HepG2 (cell line): ENCODE measurements at regions not wholly inside any gene's neighbourhood (a gene's known extent, or its start where the extent isn't known, plus 50 kb on each side); places are given as distances from the start of the nearest gene placed in this dataset.
A peak's percentile ranks its signal among the peaks of the same experiment; 100 is the strongest.

Experiments used
- POLR2A ChIP-seq, 2 experiments: IDR thresholded peaks; 2 replicates each; pipeline ENCODE4 v1.6.1; 2011; ENCODE audit warnings: low read depth in 2 of 2, low read length in 2 of 2, mild to moderate bottlenecking in 1 of 2, moderate library complexity in 1 of 2; ENCODE audit not compliant: insufficient read depth in 1 of 2
- SRSF1 ChIP-seq: fragments of 200-400 bp; formaldehyde crosslinking; optimal IDR thresholded peaks from 2 replicates; pipeline ENCODE3; 2017; ENCODE audit warnings: mild to moderate bottlenecking, low read depth, low read length, moderate library complexity
- ZNF431 ChIP-seq: sonication (generic); formaldehyde crosslinking; IDR thresholded peaks from 2 replicates; pipeline ENCODE4 v1.9.0; 2022; ENCODE audit warnings: missing genetic modification reagents, low read depth, mild to moderate bottlenecking, borderline replicate concordance
- ZNF639 ChIP-seq: conservative IDR thresholded peaks from 2 replicates; pipeline ENCODE4 v1.6.1; 2018; ENCODE audit warnings: missing genetic modification reagents
- TF ChIP-seq, protein P1 (sequence below): sonication (generic); formaldehyde crosslinking; IDR thresholded peaks from 2 replicates; pipeline ENCODE4 v1.9.0; 2022; ENCODE audit warnings: missing genetic modification reagents, mild to moderate bottlenecking, borderline replicate concordance
- TF ChIP-seq, protein P2 (sequence below), 2 experiments: IDR thresholded peaks; 2 replicates each; pipeline ENCODE4 v1.6.1; 2011 to 2012; ENCODE audit warnings: low read length in 2 of 2, borderline replicate concordance in 1 of 2, low read depth in 1 of 2, mild to moderate bottlenecking in 1 of 2, moderate library complexity in 1 of 2
- TF ChIP-seq, protein P3 (sequence below): sonication (generic); formaldehyde crosslinking; IDR thresholded peaks from 2 replicates; pipeline ENCODE4 v1.5.0; 2020; ENCODE audit warnings: mild to moderate bottlenecking, missing genetic modification reagents, moderate library complexity

DNA sequence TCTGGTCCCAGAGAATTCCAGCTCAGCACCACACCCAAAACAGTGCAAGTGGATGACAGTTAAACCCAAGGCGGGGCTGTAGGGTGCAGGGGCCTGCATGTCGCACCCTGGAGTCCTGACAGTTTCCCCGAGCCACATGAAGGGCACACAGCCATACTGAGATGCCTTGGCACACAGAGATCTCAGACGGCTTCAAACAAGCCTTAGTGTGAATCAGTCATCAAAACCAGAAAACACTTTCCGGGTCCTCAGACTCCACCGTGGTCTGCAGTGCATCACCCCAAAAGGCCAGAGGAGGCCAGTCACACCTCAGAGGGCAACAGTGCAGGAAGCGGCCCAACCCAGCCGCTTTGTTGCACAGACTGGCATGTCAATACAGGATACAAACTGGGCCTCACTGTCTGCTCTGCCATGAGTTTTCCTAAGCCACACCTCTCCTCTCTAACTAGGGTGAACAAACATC is 64.6 kb upstream of the ENPP6 start:
- TF ChIP-seq, protein P1, sequence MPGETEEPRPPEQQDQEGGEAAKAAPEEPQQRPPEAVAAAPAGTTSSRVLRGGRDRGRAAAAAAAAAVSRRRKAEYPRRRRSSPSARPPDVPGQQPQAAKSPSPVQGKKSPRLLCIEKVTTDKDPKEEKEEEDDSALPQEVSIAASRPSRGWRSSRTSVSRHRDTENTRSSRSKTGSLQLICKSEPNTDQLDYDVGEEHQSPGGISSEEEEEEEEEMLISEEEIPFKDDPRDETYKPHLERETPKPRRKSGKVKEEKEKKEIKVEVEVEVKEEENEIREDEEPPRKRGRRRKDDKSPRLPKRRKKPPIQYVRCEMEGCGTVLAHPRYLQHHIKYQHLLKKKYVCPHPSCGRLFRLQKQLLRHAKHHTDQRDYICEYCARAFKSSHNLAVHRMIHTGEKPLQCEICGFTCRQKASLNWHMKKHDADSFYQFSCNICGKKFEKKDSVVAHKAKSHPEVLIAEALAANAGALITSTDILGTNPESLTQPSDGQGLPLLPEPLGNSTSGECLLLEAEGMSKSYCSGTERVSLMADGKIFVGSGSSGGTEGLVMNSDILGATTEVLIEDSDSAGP (CRISPR knock-in tag), result no peak
- TF ChIP-seq ZNF639 (CRISPR knock-in tag) (no peak), ZNF431 (CRISPR knock-in tag) (no peak), SRSF1 (no peak), POLR2A (IDR thresholded peaks at IDR 0.05; ENCODE audit: insufficient read depth in 1 of 2, low read depth in 2 of 2, low read length in 2 of 2) (no peak)
- TF ChIP-seq, protein P2, sequence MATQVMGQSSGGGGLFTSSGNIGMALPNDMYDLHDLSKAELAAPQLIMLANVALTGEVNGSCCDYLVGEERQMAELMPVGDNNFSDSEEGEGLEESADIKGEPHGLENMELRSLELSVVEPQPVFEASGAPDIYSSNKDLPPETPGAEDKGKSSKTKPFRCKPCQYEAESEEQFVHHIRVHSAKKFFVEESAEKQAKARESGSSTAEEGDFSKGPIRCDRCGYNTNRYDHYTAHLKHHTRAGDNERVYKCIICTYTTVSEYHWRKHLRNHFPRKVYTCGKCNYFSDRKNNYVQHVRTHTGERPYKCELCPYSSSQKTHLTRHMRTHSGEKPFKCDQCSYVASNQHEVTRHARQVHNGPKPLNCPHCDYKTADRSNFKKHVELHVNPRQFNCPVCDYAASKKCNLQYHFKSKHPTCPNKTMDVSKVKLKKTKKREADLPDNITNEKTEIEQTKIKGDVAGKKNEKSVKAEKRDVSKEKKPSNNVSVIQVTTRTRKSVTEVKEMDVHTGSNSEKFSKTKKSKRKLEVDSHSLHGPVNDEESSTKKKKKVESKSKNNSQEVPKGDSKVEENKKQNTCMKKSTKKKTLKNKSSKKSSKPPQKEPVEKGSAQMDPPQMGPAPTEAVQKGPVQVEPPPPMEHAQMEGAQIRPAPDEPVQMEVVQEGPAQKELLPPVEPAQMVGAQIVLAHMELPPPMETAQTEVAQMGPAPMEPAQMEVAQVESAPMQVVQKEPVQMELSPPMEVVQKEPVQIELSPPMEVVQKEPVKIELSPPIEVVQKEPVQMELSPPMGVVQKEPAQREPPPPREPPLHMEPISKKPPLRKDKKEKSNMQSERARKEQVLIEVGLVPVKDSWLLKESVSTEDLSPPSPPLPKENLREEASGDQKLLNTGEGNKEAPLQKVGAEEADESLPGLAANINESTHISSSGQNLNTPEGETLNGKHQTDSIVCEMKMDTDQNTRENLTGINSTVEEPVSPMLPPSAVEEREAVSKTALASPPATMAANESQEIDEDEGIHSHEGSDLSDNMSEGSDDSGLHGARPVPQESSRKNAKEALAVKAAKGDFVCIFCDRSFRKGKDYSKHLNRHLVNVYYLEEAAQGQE (IDR thresholded peaks at IDR 0.05; ENCODE audit: borderline replicate concordance in 1 of 2, low read depth in 1 of 2, low read length in 2 of 2), result no peak
- TF ChIP-seq, protein P3, sequence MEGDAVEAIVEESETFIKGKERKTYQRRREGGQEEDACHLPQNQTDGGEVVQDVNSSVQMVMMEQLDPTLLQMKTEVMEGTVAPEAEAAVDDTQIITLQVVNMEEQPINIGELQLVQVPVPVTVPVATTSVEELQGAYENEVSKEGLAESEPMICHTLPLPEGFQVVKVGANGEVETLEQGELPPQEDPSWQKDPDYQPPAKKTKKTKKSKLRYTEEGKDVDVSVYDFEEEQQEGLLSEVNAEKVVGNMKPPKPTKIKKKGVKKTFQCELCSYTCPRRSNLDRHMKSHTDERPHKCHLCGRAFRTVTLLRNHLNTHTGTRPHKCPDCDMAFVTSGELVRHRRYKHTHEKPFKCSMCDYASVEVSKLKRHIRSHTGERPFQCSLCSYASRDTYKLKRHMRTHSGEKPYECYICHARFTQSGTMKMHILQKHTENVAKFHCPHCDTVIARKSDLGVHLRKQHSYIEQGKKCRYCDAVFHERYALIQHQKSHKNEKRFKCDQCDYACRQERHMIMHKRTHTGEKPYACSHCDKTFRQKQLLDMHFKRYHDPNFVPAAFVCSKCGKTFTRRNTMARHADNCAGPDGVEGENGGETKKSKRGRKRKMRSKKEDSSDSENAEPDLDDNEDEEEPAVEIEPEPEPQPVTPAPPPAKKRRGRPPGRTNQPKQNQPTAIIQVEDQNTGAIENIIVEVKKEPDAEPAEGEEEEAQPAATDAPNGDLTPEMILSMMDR (CRISPR knock-in tag), result peak; percentile 54
